ENCODE measurements at regions not wholly inside any gene's neighbourhood (a gene's known extent, or its start where the extent isn't known, plus 50 kb on each side); places are given as distances from the start of the nearest gene placed in this dataset.
"Not testable (repeated sequence)": the region's sequence is repeated elsewhere in the genome, so short reads cannot be mapped to it uniquely, and the experiment has no call there.

- no peaks in the 10 kb centered on the region for H3K9me3 ChIP-seq (replicated peaks in 1 of 3)
- 55 to 79% (median 58%) methylated on average over 2 of the region's 2 CpGs for WGBS, 4 donors
- no peaks in the 10 kb centered on the region for H3K27me3 ChIP-seq
- H3K36me3 ChIP-seq (replicated peaks in 1 of 2): no peaks in the 10 kb centered on the region
- TF ChIP-seq CTCF (IDR thresholded peaks at IDR 0.05) (no peak), POLR2A (IDR thresholded peaks at IDR 0.05) (no peak)
- DNase-seq: no peak
- no peak overlapping the region for H3K27ac ChIP-seq
- no peaks in the 10 kb centered on the region for H3K4me1 ChIP-seq (replicated peaks in 1 of 2)
- no peak overlapping the region for H3K4me3 ChIP-seq
- intact Hi-C loops (cut with DNase I): no loop called here
Observed at GRCh38 chr1:102470767-102471166, 474.0 kb upstream of the OLFM3 start.

- Histone ChIP-seq H3K4me1 (replicated peaks in 1 of 2) (no peaks in the 10 kb centered on the region), H3K36me3 (replicated peaks in 1 of 2) (no peaks in the 10 kb centered on the region), H3K27ac (no peak overlapping the region), H3K4me3 (no peak overlapping the region), H3K9me3 (replicated peaks in 1 of 3) (no peaks in the 10 kb centered on the region), H3K27me3 (no peaks in the 10 kb centered on the region)
- intact Hi-C loops (cut with DNase I): no loop called here
- no peak for DNase-seq
- TF ChIP-seq CTCF (IDR thresholded peaks at IDR 0.05): no peak
- no peak for TF ChIP-seq POLR2A (IDR thresholded peaks at IDR 0.05)
- 85 to 98% (median 96%) methylated on average over 1 of the region's 1 CpG for WGBS, 4 donors
Observed at GRCh38 chr1:102466487-102466886, 469.8 kb upstream of the OLFM3 start.

GRCh38 chr1:102463328-102463727 lies 466.6 kb upstream of the OLFM3 start:
- 70 to 72% (median 71%) methylated on average over 2 of the region's 2 CpGs for WGBS, 4 donors
- no peaks in the 10 kb centered on the region for H3K27me3 ChIP-seq
- no peaks in the 10 kb centered on the region for H3K36me3 ChIP-seq (replicated peaks in 1 of 2)
- no peaks in the 10 kb centered on the region for H3K4me1 ChIP-seq (replicated peaks in 1 of 2)
- TF ChIP-seq CTCF (IDR thresholded peaks at IDR 0.05): no peak
- intact Hi-C loops (cut with DNase I): no loop called here
- no peaks in the 10 kb centered on the region for H3K9me3 ChIP-seq (replicated peaks in 1 of 3)
- no peak overlapping the region for H3K27ac ChIP-seq
- no peak for DNase-seq
- no peak overlapping the region for H3K4me3 ChIP-seq

GRCh38 chr1:102442317-102442716 lies 445.6 kb upstream of the OLFM3 start:
- intact Hi-C loops (cut with DNase I); DNase-seq; H3K9me3 ChIP-seq (replicated peaks in 1 of 3); H3K36me3 ChIP-seq (replicated peaks in 1 of 2); H3K4me3 ChIP-seq; H3K27me3 ChIP-seq; H3K4me1 ChIP-seq (replicated peaks in 1 of 2); H3K27ac ChIP-seq: not testable (repeated sequence)
- 67 to 95% (median 88%) methylated on average over 2 to 9 of the region's 9 CpGs for WGBS, 4 donors

- 61 to 90% (median 67%) methylated on average over 2 of the region's 2 CpGs for WGBS, 4 donors
- no peak for DNase-seq
- H3K36me3 ChIP-seq (replicated peaks in 1 of 2): no peaks in the 10 kb centered on the region
- no peak overlapping the region for H3K27ac ChIP-seq
- intact Hi-C loops (cut with DNase I): no loop called here
- H3K9me3 ChIP-seq (replicated peaks in 1 of 3): no peaks in the 10 kb centered on the region
- no peaks in the 10 kb centered on the region for H3K4me1 ChIP-seq (replicated peaks in 1 of 2)
- no peak for TF ChIP-seq POLR2A (IDR thresholded peaks at IDR 0.05)
- no peak for TF ChIP-seq CTCF (IDR thresholded peaks at IDR 0.05)
- no peak overlapping the region for H3K4me3 ChIP-seq
- H3K27me3 ChIP-seq: no peaks in the 10 kb centered on the region
Observed at GRCh38 chr1:102435483-102435882, 438.8 kb upstream of the OLFM3 start.

All from adrenal gland (tissue), 9 donors.